ENCODE measurements at regions not wholly inside any gene's neighbourhood (a gene's known extent, or its start where the extent isn't known, plus 50 kb on each side); places are given as distances from the start of the nearest gene placed in this dataset.

GRCh38 chr4:62275470-62275869, 1075.3 kb downstream of the ADGRL3 start:
- TF ChIP-seq POLR2AphosphoS5 (IDR thresholded peaks at IDR 0.05) (no peak), EP300 (IDR thresholded peaks at IDR 0.05) (no peak), POLR2A (IDR thresholded peaks at IDR 0.05) (no peak)
- TF ChIP-seq, protein P1, sequence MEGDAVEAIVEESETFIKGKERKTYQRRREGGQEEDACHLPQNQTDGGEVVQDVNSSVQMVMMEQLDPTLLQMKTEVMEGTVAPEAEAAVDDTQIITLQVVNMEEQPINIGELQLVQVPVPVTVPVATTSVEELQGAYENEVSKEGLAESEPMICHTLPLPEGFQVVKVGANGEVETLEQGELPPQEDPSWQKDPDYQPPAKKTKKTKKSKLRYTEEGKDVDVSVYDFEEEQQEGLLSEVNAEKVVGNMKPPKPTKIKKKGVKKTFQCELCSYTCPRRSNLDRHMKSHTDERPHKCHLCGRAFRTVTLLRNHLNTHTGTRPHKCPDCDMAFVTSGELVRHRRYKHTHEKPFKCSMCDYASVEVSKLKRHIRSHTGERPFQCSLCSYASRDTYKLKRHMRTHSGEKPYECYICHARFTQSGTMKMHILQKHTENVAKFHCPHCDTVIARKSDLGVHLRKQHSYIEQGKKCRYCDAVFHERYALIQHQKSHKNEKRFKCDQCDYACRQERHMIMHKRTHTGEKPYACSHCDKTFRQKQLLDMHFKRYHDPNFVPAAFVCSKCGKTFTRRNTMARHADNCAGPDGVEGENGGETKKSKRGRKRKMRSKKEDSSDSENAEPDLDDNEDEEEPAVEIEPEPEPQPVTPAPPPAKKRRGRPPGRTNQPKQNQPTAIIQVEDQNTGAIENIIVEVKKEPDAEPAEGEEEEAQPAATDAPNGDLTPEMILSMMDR (IDR thresholded peaks at IDR 0.05), result no peak
- Histone ChIP-seq H3K4me3 (no peak overlapping the region), H3K9me3 (no peaks in the 10 kb centered on the region), H3K36me3 (no peaks in the 10 kb centered on the region), H3K4me1 (no peaks in the 10 kb centered on the region), H3K27ac (no peak overlapping the region), H3K27me3 (no peaks in the 10 kb centered on the region)
- no peak for DNase-seq (ENCODE audit: low spot score in 2 of 2)

GRCh38 chr4:62274782-62275181, 1074.7 kb downstream of the ADGRL3 start:
- Histone ChIP-seq H3K27me3 (no peaks in the 10 kb centered on the region), H3K4me1 (no peaks in the 10 kb centered on the region), H3K36me3 (no peaks in the 10 kb centered on the region), H3K4me3 (no peak overlapping the region), H3K9me3 (no peaks in the 10 kb centered on the region), H3K27ac (no peak overlapping the region)
- 43% methylated on average over 1 of the region's 1 CpG for WGBS
- DNase-seq (ENCODE audit: low spot score in 2 of 2), result no peak
- TF ChIP-seq POLR2AphosphoS5 (IDR thresholded peaks at IDR 0.05) (no peak), EP300 (IDR thresholded peaks at IDR 0.05) (no peak), POLR2A (IDR thresholded peaks at IDR 0.05) (no peak)
- TF ChIP-seq, protein P1 (IDR thresholded peaks at IDR 0.05), result no peak

DNA sequence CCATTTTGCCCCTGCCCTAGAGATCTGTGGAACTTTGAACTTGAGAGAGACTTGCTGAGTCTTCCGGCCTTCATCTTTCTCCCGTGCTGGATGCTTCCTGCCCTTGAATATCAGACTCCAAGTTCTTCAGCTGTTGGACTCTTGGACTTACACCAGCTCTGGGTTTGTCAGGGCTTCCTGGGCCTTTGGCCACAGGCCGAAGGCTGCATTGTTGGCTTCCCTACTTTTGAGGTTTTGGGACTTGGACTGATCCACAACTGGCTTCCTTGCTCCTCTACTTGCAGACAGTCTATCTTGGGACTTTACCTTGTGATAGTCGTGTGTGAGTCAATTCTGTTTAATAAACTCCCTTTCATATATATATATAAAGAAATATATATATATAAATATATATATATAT, 1071.0 kb downstream of the ADGRL3 start:
- TF ChIP-seq EP300 (IDR thresholded peaks at IDR 0.05) (no peak), POLR2AphosphoS5 (IDR thresholded peaks at IDR 0.05) (no peak), POLR2A (IDR thresholded peaks at IDR 0.05) (no peak)
- TF ChIP-seq, protein P1 (IDR thresholded peaks at IDR 0.05), result no peak
- no peaks in the 10 kb centered on the region for H3K9me3 ChIP-seq
- H3K27ac ChIP-seq, result no peak overlapping the region
- no peaks in the 10 kb centered on the region for H3K27me3 ChIP-seq
- H3K4me3 ChIP-seq, result no peak overlapping the region
- DNase-seq (ENCODE audit: low spot score in 2 of 2), result no peak
- no peaks in the 10 kb centered on the region for H3K4me1 ChIP-seq
- WGBS, result 88% methylated on average over 4 of the region's 4 CpGs
- H3K36me3 ChIP-seq, result no peaks in the 10 kb centered on the region

DNA sequence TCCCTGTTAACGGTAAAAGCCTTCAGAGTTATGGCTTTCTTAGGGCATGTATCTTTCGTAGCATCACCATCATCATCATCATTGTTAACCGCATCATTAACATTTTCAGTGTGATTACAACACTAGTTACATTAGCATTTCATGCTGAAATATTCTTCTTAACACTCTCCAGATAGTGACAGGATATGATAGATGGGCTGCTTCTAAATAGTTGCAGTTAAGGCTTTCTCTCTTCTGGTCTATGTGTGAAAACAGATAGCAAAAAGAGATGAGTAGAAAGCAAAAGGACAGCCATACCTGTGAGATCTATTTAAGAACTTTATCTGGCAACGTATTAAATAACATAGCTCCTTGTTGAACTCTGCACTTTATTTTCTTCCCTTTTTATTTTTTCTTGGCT, 1069.8 kb downstream of the ADGRL3 start:
- no peaks in the 10 kb centered on the region for H3K9me3 ChIP-seq

GRCh38 chr4:62263454-62263853, 1063.3 kb downstream of the ADGRL3 start:
- H3K9me3 ChIP-seq, result no peaks in the 10 kb centered on the region
- H3K36me3 ChIP-seq, result no peaks in the 10 kb centered on the region
- TF ChIP-seq, protein P1 (IDR thresholded peaks at IDR 0.05), result no peak
- TF ChIP-seq POLR2AphosphoS5 (IDR thresholded peaks at IDR 0.05), result no peak
- TF ChIP-seq EP300 (IDR thresholded peaks at IDR 0.05), result no peak
- TF ChIP-seq POLR2A (IDR thresholded peaks at IDR 0.05), result no peak
- no peak for DNase-seq (ENCODE audit: low spot score in 2 of 2)
- H3K27me3 ChIP-seq, result no peaks in the 10 kb centered on the region
- H3K4me3 ChIP-seq, result no peak overlapping the region
- H3K27ac ChIP-seq, result no peak overlapping the region
- no peaks in the 10 kb centered on the region for H3K4me1 ChIP-seq

More for the DNA sequence above, 1069.8 kb downstream of the ADGRL3 start:
- H3K27ac ChIP-seq, result no peak overlapping the region
- H3K4me1 ChIP-seq, result no peaks in the 10 kb centered on the region
- 89% methylated on average over 4 of the region's 4 CpGs for WGBS
- no peaks in the 10 kb centered on the region for H3K27me3 ChIP-seq
- TF ChIP-seq, protein P1 (IDR thresholded peaks at IDR 0.05), result no peak
- TF ChIP-seq POLR2AphosphoS5 (IDR thresholded peaks at IDR 0.05) (no peak), POLR2A (IDR thresholded peaks at IDR 0.05) (no peak), EP300 (IDR thresholded peaks at IDR 0.05) (no peak)
- H3K36me3 ChIP-seq, result no peaks in the 10 kb centered on the region
- no peak for DNase-seq (ENCODE audit: low spot score in 2 of 2)
- H3K4me3 ChIP-seq, result no peak overlapping the region
